ENCODE measurements at regions not wholly inside any gene's neighbourhood (a gene's known extent, or its start where the extent isn't known, plus 50 kb on each side); places are given as distances from the start of the nearest gene placed in this dataset.

DNA sequence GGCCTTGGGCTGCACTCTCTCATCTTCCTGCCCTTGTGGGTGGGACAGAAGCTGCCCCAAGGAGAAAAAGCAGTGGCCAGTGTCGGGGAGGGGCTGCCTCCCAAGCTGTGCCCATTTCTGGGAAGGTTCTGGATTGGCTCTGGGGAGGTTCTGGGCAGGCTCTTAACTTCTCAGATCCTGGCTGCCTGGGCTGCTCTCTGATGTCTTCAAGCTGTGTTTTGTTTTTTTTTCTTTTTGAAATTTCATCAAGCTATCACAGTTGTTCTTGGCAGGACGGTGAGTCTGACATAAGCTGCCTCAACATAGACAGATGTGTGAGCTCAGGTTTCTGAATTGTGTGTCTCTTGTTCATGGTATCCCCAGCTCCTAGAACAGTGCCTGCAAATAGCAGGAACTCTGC is 1032.0 kb downstream of the BRD1 start:
- TF ChIP-seq, protein P1, sequence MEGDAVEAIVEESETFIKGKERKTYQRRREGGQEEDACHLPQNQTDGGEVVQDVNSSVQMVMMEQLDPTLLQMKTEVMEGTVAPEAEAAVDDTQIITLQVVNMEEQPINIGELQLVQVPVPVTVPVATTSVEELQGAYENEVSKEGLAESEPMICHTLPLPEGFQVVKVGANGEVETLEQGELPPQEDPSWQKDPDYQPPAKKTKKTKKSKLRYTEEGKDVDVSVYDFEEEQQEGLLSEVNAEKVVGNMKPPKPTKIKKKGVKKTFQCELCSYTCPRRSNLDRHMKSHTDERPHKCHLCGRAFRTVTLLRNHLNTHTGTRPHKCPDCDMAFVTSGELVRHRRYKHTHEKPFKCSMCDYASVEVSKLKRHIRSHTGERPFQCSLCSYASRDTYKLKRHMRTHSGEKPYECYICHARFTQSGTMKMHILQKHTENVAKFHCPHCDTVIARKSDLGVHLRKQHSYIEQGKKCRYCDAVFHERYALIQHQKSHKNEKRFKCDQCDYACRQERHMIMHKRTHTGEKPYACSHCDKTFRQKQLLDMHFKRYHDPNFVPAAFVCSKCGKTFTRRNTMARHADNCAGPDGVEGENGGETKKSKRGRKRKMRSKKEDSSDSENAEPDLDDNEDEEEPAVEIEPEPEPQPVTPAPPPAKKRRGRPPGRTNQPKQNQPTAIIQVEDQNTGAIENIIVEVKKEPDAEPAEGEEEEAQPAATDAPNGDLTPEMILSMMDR (IDR thresholded peaks at IDR 0.05), result no peak
- no peak for TF ChIP-seq POLR2A (IDR thresholded peaks at IDR 0.05)
